SH-SY5Y (cell line): ENCODE measurements at regions not wholly inside any gene's neighbourhood (a gene's known extent, or its start where the extent isn't known, plus 50 kb on each side); places are given as distances from the start of the nearest gene placed in this dataset.

Experiments used
- GATA2 ChIP-seq: IDR thresholded peaks from 2 replicates; pipeline ENCODE4 v1.6.1; 2011; ENCODE audit warnings: mild to moderate bottlenecking, low read depth, low read length
- GATA3 ChIP-seq: IDR thresholded peaks from 2 replicates; pipeline ENCODE4 v1.6.1; 2011; ENCODE audit warnings: low read depth, mild to moderate bottlenecking, low read length, moderate library complexity

DNA sequence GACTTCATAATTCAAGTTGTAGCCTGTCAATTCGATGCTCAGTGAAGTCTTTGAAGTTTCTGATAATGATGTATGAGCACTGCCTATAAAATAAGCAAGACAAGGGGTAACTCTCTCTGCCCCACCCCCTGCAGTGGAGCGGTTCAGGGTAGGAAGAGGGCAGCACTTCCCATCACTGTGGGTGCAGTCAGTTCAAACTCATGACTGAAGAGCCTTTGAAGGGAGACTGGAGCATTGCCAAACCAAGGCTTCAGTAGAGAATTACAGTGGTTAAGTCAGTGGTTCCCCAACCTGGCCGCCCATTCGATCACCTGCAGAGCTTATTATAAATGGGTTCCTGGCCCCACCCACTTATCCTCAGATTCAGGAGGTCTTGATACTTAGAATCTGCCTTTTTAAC lies 190.6 kb downstream of the SHQ1 start:
- TF ChIP-seq GATA2 (no peak), GATA3 (no peak)
